Fibroblast of peridontal ligament (primary cell): ENCODE measurements at regions not wholly inside any gene's neighbourhood (a gene's known extent, or its start where the extent isn't known, plus 50 kb on each side); places are given as distances from the start of the nearest gene placed in this dataset.

Experiments
- DNase-seq: peaks from one replicate; pipeline ENCODE4 v3.0.0-alpha.2; 2010; ENCODE audit errors: extremely low read depth

- no peak for DNase-seq
Observed at GRCh38 chr5:123880875-123881274, 368.9 kb downstream of the CSNK1G3 start.

GRCh38 chr5:123879071-123879470 is 367.1 kb downstream of the CSNK1G3 start:
- no peak for DNase-seq

- no peak for DNase-seq
Observed at GRCh38 chr5:123876276-123876790, 364.4 kb downstream of the CSNK1G3 start.

GRCh38 chr5:123875561-123876275 is 363.7 kb downstream of the CSNK1G3 start:
- no peak for DNase-seq

GRCh38 chr5:123874600-123875201 is 362.7 kb downstream of the CSNK1G3 start:
- DNase-seq, result no peak

GRCh38 chr5:123873846-123874245 is 361.9 kb downstream of the CSNK1G3 start:
- peak; percentile 25 for DNase-seq

- no peak for DNase-seq
Observed at GRCh38 chr5:123871373-123871772, 359.4 kb downstream of the CSNK1G3 start.

GRCh38 chr5:123868881-123869280 is 356.9 kb downstream of the CSNK1G3 start:
- no peak for DNase-seq

GRCh38 chr5:123868267-123868666 is 356.3 kb downstream of the CSNK1G3 start:
- DNase-seq, result no peak

GRCh38 chr5:123865641-123866040 is 353.7 kb downstream of the CSNK1G3 start:
- no peak for DNase-seq

- DNase-seq, result no peak
Observed at GRCh38 chr5:123864578-123864977, 352.6 kb downstream of the CSNK1G3 start.

GRCh38 chr5:123858938-123859337 is 347.0 kb downstream of the CSNK1G3 start:
- DNase-seq, result no peak

GRCh38 chr5:123856766-123857165 is 344.8 kb downstream of the CSNK1G3 start:
- peak; percentile 27 for DNase-seq

GRCh38 chr5:123855609-123856008 is 343.6 kb downstream of the CSNK1G3 start:
- DNase-seq, result peak; percentile 34

GRCh38 chr5:123845356-123846100 is 333.6 kb downstream of the CSNK1G3 start:
- DNase-seq, result no peak

GRCh38 chr5:123844873-123845272 is 332.9 kb downstream of the CSNK1G3 start:
- peak; percentile 40 for DNase-seq

GRCh38 chr5:123835421-123835820 is 323.4 kb downstream of the CSNK1G3 start:
- DNase-seq, result peak; percentile 19

- DNase-seq, result no peak
Observed at GRCh38 chr5:123830575-123830974, 318.6 kb downstream of the CSNK1G3 start.

GRCh38 chr5:123827811-123828210 is 315.8 kb downstream of the CSNK1G3 start:
- DNase-seq, result no peak

- peak; percentile 60 for DNase-seq
Observed at GRCh38 chr5:123819833-123820232, 307.9 kb downstream of the CSNK1G3 start.

GRCh38 chr5:123819386-123819785 is 307.4 kb downstream of the CSNK1G3 start:
- DNase-seq, result no peak

GRCh38 chr5:123817267-123817666 is 305.3 kb downstream of the CSNK1G3 start:
- DNase-seq, result no peak
